ENCODE measurements at regions not wholly inside any gene's neighbourhood (a gene's known extent, or its start where the extent isn't known, plus 50 kb on each side); places are given as distances from the start of the nearest gene placed in this dataset.
A peak's percentile ranks its signal among the peaks of the same experiment; 100 is the strongest.
"Not testable (repeated sequence)": the region's sequence is repeated elsewhere in the genome, so short reads cannot be mapped to it uniquely, and the experiment has no call there.

GRCh38 chr21:41630249-41630648, 122.3 kb upstream of the TMPRSS2 start:
- DNase-seq, result no peak

DNA sequence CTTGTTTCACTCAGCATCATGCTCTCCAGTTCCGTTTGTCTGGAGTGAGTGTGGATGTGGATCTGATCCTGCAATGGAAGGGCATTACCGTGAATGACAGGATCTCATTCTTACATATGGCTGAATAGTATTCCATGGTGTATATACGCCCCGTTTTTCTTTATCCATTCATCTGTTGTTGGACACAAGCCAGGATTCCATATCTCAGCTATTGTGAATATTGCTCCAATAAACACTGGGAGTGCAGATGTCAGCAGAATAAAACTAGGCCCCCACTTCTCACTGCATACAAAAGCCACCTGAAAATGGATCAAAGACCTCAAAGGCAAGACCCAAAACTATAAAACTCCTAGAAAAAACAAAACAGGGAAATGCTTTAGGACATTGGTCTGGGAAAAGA, 120.3 kb upstream of the TMPRSS2 start:
- DNase-seq, result no peak

DNA sequence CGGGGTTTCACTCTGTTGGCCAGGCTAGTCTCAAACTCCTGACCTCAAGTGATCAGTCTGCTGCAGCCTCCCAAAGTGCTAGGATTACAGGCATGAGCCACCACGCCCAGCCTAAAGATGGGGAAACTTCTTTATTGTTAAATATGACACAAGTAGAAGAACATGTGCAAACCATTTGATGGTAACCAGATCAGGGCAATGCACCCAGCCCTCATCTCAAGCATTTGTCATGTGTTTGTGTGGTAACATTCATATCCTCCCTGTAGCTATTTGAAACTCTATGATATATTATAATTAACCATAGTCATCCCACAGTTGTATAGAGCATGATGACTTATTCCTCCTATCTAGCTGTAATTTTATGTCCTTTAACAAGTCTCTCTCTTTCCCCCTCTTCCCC, 119.5 kb upstream of the TMPRSS2 start:
- no peak for DNase-seq

GRCh38 chr21:41626021-41626420, 118.1 kb upstream of the TMPRSS2 start:
- no peak for DNase-seq

- DNase-seq, result no peak
Observed at GRCh38 chr21:41625428-41625827, 117.5 kb upstream of the TMPRSS2 start.

DNA sequence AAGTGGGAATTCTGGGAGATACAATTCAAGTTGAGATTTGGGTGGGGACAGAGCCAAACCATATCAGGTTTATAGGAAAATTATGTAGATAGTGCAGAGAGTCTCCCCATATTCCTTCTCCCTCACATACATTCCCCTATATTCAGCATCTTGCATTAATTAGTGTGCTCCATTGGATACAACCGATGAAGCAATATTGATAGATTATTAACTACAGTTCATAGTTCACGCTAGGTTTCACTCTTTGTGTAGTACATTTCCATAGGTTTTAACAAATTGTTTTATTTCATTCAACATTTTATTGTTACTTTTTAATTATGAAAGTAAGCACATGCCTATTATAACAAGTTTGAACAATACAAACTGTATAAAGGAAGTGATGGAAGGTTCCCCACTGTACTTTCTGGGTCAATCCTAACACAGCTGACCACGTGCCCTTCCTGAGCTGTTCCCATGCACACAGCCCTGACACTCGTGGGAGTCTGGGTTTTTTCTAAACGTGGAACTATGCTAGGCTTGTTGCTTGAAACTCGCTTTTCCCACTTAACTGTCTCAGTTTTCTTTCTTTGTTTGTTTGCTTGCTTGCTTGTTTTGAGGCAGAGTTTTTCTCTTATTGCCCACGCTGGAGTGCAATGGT, 116.8 kb upstream of the TMPRSS2 start:
- DNase-seq, result no peak

DNA sequence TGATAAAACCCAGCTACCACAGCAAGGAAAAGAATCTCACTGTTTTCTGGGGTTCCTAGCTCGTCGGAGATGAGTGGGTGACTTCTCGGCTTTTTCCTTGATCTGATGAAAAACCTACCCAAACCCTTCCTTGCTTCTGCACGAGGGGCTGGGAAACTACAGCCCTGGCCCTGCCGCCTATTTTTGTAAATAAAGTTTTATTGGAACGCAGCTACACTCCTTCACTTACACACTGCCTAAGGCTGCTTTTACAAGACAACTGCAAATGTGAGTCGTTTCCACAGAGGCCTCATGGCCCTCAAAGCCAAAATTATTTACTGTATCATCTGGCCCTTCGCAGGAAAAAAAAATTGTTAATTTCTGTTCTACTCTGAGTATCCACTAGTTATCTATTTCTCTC, 116.0 kb upstream of the TMPRSS2 start:
- no peak for DNase-seq

DNA sequence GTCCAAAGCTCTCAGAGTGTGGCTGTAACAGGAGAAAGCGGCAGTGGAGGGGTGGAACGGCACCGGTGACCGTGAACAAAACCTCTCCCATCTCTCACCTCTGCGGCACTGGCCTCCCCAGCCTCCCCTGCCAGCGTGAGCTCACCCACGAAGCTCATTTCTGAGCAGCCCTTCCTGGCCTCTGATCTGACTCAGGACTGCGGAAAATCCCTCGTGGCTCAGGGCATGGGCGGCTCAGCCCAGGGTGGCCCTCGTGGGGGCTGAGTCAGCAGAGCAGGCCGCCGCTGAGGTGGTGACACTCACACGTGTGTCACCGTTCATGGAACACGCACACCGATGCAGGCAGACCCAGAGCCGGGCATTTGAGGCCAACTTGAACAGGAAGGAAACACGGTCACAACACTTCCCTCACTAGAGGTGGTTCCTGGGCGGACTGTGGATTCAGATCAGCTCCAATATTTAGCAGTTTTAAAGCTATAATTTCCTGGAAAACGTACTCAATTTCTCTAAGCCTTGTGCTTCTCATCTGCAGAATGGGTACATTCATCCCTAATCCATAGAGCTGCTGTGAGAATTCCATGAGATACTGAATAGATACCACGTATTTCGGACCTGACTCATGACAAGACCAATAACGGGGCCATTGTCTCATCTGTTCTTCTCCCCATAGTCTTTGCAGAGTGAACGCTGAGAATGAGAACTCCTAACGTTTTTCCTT, 115.0 kb upstream of the TMPRSS2 start:
- DNase-seq, result no peak

DNA sequence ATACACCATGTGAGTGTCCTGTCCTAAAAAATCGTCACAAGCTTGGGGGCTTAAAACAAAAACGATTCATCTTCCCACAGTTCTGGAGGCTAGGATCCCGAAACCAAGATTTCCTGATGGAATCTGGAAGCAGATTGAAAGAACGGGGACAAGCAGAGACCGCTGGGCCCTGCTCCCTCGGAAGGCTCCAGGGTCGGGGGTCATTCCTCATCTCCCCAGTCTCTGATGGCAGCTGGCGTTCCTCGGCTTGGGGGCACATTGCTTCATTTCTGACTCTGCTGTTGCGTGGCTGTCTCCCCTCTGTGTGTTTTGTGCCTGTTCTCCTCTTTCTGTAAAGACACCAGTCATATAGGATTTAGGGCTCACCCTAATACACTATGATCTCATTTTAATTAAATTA, 114.2 kb upstream of the TMPRSS2 start:
- DNase-seq, result no peak

DNA sequence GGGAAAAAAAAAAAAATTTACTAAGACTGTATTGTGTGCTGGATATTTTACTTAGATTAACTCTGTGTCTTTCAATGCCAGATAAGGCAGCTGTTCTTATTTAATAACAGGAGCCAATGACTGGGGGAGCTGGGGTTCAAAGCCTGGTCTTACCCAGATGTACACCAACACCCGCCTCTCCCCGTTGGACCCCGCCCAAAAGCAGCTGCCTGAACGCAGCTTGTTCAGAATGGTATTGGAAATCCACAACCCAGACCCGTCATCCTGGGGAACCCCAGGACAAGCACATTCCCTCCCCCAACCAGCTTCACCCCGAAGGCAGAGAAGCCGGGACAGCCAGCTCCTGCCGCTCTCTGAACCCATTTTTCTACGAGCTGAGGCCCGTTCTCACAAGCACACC, 113.6 kb upstream of the TMPRSS2 start:
- no peak for DNase-seq

DNA sequence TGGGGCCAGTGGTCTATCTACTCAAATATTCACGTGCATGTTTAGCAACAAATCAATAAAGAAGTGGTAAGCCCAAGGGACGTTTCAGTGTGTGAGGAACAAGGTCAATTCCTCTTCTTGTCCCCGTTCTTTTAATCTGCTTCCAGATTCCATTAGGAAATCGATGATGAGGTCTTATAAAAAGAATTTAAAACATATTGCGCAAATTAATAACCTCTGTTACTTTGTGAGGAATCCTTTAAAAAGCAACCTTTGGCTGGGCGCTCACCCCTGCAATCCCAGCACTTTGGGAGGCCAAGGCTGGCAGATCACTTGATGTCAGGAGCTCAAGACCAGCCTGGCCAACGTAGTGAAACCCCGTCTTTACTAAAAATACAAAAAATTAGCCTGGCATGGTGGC, 113.0 kb upstream of the TMPRSS2 start:
- no peak for DNase-seq

DNA sequence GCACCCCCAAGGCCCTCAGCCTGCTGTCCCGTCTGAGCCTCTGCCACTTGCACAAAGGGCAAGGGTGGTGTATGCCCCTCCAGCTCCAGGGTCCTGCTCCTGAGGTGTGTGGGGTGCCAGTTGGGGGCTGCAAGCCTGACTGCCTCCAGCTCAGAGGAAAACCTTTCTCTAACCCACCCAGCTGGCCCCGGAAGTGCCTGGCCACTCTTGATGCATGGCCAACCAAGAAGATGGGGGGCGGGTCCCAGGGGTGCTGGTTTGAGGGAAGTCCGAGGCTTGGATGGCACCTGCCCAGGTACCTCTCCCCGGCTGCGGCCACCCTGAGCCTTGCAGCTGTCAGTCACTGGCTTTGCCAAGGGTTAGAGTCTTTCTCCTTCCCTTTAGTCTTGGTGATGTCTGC, 112.6 kb upstream of the TMPRSS2 start:
- no peak for DNase-seq

- DNase-seq, result no peak
Observed at GRCh38 chr21:41616031-41616591, 108.2 kb upstream of the TMPRSS2 start.

- DNase-seq, result no peak
Observed at GRCh38 chr21:41615613-41616012, 107.7 kb upstream of the TMPRSS2 start.

DNA sequence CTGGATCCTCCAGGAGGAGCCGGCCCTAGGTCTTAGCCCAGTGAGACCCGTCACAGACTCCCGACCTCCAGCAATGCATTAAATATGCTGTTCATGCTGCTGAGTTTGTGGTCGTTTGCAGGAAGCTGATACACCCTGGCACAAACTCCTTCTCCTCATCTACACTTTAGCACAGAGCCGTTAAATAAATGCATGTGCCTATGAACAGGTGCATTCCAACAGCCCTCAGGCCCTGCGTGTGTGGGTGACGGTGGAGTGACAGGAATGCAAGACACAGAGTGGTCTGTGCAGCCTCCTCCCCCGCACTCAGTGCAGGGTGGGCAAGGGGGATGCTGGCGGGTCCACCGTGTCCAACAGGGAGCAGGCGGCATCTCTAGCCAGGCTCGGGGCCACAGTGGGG, 106.6 kb upstream of the TMPRSS2 start:
- DNase-seq, result no peak

GRCh38 chr21:41613533-41613909, 105.6 kb upstream of the TMPRSS2 start:
- DNase-seq, result no peak

DNA sequence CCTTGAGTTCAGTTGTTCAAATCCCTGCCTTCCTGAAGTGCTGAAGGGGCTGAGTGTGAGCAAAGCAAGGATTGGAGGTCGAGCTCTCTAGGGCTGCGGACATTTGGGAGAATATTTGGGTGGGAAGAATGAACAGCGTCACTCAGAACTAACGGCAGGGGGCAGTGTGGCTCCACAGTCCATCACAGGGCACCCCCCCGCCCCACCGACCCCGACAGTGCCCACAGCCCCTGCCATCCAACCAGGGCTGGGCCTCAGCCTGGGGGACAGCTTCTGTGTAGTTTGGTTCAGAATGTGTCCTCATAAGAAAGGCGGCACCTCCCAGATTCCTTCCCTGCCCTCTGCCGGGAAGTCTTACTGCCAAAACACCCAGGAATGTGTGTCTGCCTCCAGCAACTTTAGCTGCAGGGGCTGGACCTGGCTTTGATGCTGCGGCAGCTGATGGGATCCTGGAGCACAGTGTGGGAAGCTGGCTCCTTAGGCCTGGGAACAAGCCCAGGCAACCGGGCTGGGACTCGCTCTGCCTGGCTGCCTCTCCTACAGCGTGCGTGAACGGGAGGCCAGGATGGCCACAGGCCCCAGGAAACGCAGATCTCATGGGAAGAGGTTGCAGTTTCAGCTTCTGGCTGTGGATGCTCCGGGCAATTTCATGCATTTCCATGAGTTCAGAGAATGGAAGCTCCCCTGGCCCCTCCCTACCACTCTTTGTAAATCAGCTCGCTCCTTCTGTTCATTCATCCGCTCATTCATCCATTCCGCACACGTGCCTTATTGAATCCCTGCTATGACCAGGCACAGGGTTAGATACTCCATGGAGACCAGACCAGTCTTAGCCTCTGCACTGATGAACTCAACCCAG, 104.9 kb upstream of the TMPRSS2 start:
- no peak for DNase-seq

GRCh38 chr21:41611966-41612606, 104.1 kb upstream of the TMPRSS2 start:
- peak; percentile 81 for DNase-seq

DNA sequence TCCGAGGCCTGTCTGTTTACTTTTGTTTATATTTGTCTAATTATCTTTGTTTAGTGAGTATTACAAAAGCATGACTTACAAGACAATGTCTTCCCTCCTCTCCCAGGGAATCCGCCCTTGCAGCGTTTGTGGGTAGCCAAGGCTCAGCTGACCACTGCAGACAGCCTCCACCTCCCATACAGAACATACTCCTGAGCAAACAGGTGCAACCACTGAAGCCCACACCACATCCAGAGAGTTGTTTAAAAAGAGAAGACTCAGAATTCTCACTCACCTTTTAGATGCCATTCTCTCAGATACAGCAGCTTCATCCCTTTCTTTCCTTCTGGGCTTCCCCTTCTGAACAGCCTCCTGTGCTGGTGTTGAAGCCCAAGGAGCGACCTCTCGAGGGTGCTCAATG, 103.5 kb upstream of the TMPRSS2 start:
- no peak for DNase-seq

DNA sequence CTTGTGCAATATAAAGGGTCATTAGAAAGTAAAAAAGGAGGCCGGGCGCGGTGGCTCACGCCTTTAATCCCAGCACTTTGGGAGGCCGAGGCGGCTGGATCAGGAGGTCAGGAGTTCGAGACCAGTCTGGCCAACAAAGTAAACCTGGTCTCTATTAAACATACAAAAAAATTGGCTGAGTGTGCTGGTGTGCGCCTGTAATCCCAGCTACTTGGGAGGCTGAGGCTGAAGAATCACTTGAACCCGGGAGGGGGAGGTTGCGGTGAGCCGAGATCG, 102.8 kb upstream of the TMPRSS2 start:
- not testable (repeated sequence) for DNase-seq

DNA sequence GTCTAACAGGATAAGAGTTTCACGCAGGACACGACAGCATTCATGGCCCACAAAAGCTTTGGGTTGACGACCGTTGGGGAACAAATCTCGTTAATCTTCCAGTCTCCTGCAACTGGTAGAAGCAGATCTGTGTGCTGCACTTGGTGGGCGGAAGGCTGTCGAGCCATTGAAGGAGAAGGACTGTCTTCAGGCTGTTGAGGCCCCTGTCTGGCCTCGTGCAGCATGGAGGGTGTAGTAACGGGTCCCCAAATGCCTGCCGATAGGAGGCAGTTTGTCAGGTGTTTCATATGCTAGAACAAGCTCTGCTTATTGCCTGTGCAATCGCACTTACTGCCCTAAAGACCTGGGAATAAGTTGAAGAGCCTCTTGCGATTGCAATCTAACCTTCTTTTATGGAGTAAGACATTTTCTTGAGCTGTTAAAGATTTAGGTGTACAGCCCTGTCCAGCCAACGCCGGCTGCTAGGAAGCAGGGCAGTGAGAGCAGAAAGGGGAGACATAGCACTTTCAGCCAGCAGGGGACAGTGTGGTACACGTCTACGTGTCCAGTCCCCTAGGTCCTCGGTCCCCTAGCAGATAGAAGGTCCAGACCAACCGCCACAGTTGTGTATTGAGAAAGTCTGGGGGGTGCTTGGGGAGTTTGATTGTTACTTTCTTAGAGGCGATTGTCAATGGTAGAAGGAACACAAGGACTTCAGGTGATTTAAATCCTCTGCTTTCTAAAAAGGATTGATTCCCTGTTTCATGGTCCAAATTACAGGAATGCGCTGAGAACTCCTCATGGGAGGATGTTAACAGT, 102.3 kb upstream of the TMPRSS2 start:
- peak; percentile 36 for DNase-seq

DNA sequence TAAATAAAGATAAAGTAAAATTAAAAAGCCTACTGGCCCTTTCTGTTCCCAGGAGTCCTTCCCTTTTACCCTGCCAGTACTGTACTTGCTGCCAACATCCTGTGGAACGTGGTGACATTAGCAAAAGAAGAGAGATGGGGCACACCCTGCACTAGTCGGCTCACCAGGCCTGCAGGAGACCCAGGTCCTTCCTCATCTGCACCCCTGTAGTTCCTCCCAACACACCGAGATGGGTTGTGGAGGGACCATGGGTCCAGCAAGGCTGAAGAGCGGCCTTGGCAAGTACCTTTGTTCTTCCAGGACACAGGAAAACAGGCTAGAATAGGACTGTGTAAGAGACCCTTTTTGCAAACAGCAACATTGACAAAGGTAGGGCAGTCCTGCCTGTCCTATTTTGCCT, 98.7 kb upstream of the TMPRSS2 start:
- DNase-seq, result no peak

DNA sequence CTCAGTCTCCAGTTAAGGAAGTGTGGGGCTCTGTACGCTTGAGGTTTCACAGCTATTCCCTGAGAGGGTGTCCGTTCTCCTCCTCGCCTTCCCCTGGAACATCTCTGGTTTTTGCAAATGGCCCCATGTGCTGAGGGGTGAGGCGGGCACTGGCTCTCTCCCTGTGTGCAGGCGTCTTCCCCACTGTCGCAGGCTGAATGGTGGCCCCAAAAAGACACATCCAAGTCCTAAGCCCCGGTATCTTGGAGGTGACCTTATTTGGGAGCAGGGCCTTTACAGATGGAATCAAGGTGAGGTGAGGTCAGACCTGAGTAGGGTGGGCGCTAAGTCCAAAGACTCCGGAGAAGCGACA, 98.0 kb upstream of the TMPRSS2 start:
- DNase-seq, result no peak
